RPMI7951 (cell line): ENCODE measurements at regions not wholly inside any gene's neighbourhood (a gene's known extent, or its start where the extent isn't known, plus 50 kb on each side); places are given as distances from the start of the nearest gene placed in this dataset.
A peak's percentile ranks its signal among the peaks of the same experiment; 100 is the strongest.
"Not testable (repeated sequence)": the region's sequence is repeated elsewhere in the genome, so short reads cannot be mapped to it uniquely, and the experiment has no call there.

ENCODE experiments used
- DNase-seq: peaks from one replicate; pipeline ENCODE4 v3.0.0-alpha.2; 2012; ENCODE audit warnings: low read depth

DNA sequence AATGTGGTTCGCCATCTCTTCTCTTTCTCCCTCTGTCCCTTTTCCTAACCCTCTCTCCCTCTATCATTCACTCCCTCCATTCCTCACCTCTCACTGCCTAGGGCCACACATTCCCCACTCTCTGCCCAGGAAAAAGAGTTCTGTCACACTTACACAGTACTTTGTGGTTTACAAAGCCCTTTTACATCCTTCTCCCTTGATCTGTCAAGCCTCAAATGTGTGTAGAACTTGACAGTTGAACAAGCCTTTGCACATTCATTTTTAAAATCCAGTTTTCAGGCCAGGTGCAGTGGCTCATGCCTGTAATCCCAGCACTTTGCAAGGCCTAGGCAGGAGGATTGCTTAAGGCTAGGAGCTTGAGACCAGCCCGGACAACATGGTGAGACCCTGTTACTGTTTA is 156.3 kb downstream of the VSIG4 start:
- no peak for DNase-seq

- DNase-seq = no peak
Observed at GRCh38 chrX:65879977-65880799, 159.7 kb downstream of the VSIG4 start.

GRCh38 chrX:65878456-65878855 is 161.4 kb downstream of the VSIG4 start:
- no peak for DNase-seq

GRCh38 chrX:65877953-65878352 is 161.9 kb downstream of the VSIG4 start:
- DNase-seq = no peak

- not testable (repeated sequence) for DNase-seq
Observed at GRCh38 chrX:65875614-65876013, 164.3 kb downstream of the VSIG4 start.

- DNase-seq = peak; percentile 10
Observed at GRCh38 chrX:65874765-65875164, 165.1 kb downstream of the VSIG4 start.

DNA sequence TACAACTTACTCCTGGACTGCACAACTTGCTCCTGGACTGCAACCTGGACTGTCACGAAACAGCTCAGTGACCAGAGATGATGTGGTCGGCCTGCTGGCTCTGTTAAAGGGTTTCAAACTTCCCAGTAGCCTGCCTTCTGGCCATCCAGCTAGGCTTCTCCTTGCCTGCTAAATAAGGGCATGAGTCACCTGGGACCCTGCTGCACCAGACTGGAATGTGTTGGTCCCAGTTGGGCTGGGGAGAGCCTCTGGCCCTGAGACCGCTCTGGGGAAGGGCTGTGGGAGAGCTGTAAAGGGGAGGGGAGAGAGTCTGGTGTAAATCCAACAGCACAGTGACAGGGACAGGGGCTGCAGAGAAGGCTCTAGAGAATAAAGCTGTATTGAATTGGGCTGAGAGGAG is 165.8 kb downstream of the VSIG4 start:
- no peak for DNase-seq

GRCh38 chrX:65873385-65873784 is 166.5 kb downstream of the VSIG4 start:
- DNase-seq = no peak

- DNase-seq = peak; percentile 48
Observed at GRCh38 chrX:65871671-65872311, 168.1 kb downstream of the VSIG4 start.

DNA sequence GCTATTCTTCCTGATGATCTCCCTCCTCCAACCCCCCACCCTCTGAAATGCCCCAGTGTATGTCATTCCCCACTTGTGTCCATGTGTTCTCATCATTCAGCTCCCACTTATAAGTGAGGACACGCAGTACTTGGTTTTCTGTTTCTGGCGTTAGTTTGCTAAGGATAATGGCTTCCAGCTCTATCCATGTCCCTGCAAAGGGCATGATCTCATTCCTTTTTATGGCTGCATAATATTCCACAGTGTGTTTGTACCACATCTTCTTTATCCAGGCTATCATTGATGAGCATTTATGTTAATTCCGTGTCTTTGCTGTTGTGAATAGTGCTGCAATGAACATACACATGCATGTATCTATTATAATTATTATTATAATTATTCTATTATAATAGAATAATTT is 169.3 kb downstream of the VSIG4 start:
- not testable (repeated sequence) for DNase-seq

DNA sequence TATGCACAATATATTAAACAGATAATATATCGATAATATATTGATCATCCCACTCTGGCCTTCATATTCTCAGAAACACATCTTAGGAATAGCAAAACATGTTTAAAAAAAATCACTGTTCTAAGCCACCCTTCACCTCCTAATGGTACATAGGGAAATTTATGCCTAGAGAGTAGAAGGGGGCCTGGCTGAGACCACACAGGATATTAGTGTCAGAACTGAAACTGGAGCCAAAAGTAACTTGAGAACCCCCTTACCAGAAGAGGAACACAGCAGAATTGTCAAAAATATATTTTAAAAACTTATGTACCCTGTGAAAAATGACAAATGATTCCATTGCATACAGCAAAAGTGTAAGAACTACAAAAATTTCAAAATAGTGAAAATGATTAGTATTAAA is 173.1 kb downstream of the VSIG4 start:
- DNase-seq = no peak

DNA sequence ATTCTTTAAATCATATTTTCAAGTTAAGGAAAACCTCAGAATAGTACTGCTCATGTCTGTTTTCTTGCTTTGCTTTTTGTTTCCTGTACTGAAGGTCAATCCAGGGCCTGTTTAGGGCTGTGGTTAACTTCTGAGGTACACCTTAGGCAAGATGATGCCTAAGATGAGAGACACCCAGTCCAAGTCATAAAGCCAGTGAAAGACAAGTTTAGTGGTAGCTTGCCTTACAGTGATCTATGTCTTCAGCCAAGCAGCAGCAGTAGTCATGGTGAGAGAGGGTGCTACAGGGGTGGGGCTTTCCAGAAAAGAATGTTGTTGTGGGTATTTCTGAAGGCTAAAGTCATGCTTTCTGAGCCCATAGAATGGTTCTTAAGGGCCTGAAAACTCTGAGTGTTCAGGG is 173.7 kb downstream of the VSIG4 start:
- DNase-seq = no peak

- no peak for DNase-seq
Observed at GRCh38 chrX:65862638-65863037, 177.2 kb downstream of the VSIG4 start.

DNA sequence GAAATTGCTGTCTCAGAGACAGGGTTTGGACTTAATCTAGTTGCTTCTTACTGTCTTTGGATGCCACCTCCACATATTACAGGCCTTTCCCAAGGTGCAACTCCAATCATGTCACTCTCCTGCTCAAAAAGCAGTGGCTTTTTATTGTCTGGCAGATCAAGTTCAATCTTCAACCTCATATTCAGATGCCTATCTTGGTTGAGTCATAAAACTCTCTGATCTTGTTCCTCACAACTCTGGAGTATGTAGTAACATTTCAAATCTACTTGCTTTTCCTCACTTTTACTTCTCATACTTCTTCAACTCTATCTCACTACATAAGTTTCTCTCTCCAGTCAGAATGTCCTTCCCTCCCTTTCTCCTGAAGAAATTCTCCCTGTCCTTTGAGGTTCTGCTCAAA is 180.6 kb downstream of the VSIG4 start:
- DNase-seq = no peak

DNA sequence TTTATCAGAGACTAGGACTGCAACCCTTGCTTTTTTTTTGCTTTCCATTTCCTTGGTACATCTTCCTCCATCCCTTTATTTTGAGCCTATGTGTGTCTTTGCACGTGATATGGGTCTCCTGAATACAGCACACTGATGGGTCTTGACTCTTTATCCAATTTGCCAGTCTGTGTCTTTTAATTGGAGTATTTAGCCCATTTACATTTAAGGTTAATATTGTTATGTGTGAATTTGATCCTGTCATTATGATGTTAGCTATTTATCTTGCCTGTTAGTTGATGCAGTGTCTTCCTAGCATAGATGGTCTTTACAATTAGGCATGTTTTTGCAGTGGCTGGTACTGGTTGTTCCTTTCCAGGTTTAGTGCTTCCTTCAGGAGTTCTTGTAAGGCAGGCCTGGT is 185.4 kb downstream of the VSIG4 start:
- DNase-seq = not testable (repeated sequence)

GRCh38 chrX:65851306-65851705 is 183.9 kb downstream of the MSN start:
- DNase-seq = not testable (repeated sequence)

DNA sequence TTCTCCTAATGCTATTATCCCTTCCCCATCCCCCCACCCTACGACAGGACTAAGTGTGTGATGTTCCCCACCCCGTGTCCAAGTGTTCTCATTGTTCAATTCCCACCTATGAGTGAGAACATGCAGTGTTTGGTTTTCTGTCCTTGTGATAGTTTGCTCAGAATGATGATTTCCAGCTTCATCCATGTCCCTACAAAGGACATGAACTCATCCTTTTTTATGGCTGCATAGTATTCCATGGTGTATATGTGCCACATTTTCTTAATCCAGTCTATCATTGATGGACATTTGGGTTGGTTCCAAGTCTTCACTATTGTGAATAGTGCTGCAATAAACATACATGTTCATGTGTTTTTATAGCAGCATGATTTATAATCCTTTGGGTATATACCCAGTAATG is 183.4 kb downstream of the MSN start:
- DNase-seq = not testable (repeated sequence)

- no peak for DNase-seq
Observed at GRCh38 chrX:65846974-65847373, 179.5 kb downstream of the MSN start.

GRCh38 chrX:65841263-65841662 is 173.8 kb downstream of the MSN start:
- DNase-seq = no peak

- no peak for DNase-seq
Observed at GRCh38 chrX:65838674-65839073, 171.2 kb downstream of the MSN start.

- no peak for DNase-seq
Observed at GRCh38 chrX:65837875-65838549, 170.6 kb downstream of the MSN start.

DNA sequence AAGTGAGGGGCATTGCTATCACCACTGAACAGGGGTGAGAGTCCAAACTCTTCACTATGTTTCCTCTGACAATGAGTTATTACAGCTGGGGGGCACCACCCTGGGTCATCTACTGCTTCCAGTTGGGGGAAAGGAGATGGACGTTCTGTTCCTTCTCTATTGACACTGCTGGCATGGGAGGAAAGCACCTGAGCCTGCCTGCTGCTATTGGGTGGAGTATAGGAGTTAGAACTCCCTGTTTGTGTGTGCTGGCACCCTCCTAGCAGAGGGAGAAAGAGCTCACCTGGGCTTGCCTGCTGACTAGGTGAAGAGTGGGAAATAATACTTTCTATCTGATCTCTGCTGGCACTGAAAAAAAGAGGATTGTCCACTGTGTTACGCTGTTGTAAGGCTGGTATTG is 163.8 kb downstream of the MSN start:
- no peak for DNase-seq

- no peak for DNase-seq
Observed at GRCh38 chrX:65828599-65828998, 161.1 kb downstream of the MSN start.
